ENCODE measurements at regions not wholly inside any gene's neighbourhood (a gene's known extent, or its start where the extent isn't known, plus 50 kb on each side); places are given as distances from the start of the nearest gene placed in this dataset.

GRCh38 chr10:53102424-53102823 lies 329.8 kb upstream of the MBL2 start:
- H3K27ac ChIP-seq: no peak overlapping the region
- DNase-seq (ENCODE audit: low spot score): no peak
- POLR2A ChIA-PET (ENCODE audit: low non-redundant PET): no interaction called here
- no peak for TF ChIP-seq CTCF (conservative IDR thresholded peaks at IDR 0.05; ENCODE audit: low read depth)
- CTCF ChIA-PET: no interaction called here

GRCh38 chr10:53093878-53094277 lies 321.3 kb upstream of the MBL2 start:
- ChIA-PET CTCF (no interaction called here), POLR2A (ENCODE audit: low non-redundant PET) (no interaction called here)
- DNase-seq (ENCODE audit: low spot score): no peak
- H3K27ac ChIP-seq: no peak overlapping the region
- TF ChIP-seq CTCF (conservative IDR thresholded peaks at IDR 0.05; ENCODE audit: low read depth): no peak

GRCh38 chr10:53091574-53091973 lies 319.0 kb upstream of the MBL2 start:
- CTCF ChIA-PET: no interaction called here
- POLR2A ChIA-PET (ENCODE audit: low non-redundant PET): no interaction called here
- no peak overlapping the region for H3K27ac ChIP-seq
- DNase-seq (ENCODE audit: low spot score): no peak
- no peak for TF ChIP-seq CTCF (conservative IDR thresholded peaks at IDR 0.05; ENCODE audit: low read depth)

- POLR2A ChIA-PET (ENCODE audit: low non-redundant PET): no interaction called here
- CTCF ChIA-PET: no interaction called here
- DNase-seq (ENCODE audit: low spot score): no peak
- no peak overlapping the region for H3K27ac ChIP-seq
- TF ChIP-seq CTCF (conservative IDR thresholded peaks at IDR 0.05; ENCODE audit: low read depth): no peak
Observed at GRCh38 chr10:53088961-53089360, 316.4 kb upstream of the MBL2 start.

GRCh38 chr10:53079283-53079682 lies 306.7 kb upstream of the MBL2 start:
- no peak for TF ChIP-seq CTCF (conservative IDR thresholded peaks at IDR 0.05; ENCODE audit: low read depth)
- no peak overlapping the region for H3K27ac ChIP-seq
- no peak for DNase-seq (ENCODE audit: low spot score)
- CTCF ChIA-PET: no interaction called here
- POLR2A ChIA-PET (ENCODE audit: low non-redundant PET): no interaction called here

- POLR2A ChIA-PET (ENCODE audit: low non-redundant PET): no interaction called here
- no peak overlapping the region for H3K27ac ChIP-seq
- CTCF ChIA-PET: interaction anchor here (0.6 kb wide), 1 partner anchor 581 kb away, joined by 3 read pairs; no protein-coding TSS in a partner anchor
- no peak for TF ChIP-seq CTCF (conservative IDR thresholded peaks at IDR 0.05; ENCODE audit: low read depth)
- DNase-seq (ENCODE audit: low spot score): no peak
Observed at GRCh38 chr10:53076948-53077347, 304.4 kb upstream of the MBL2 start.

GRCh38 chr10:53075469-53075868 lies 302.9 kb upstream of the MBL2 start:
- no peak for TF ChIP-seq CTCF (conservative IDR thresholded peaks at IDR 0.05; ENCODE audit: low read depth)
- no peak for DNase-seq (ENCODE audit: low spot score)
- no peak overlapping the region for H3K27ac ChIP-seq
- ChIA-PET CTCF (interaction anchor here (0.5 kb wide), 1 partner anchor 178 kb away, joined by 3 read pairs; no protein-coding TSS in a partner anchor), POLR2A (ENCODE audit: low non-redundant PET) (no interaction called here)
